ENCODE measurements at regions not wholly inside any gene's neighbourhood (a gene's known extent, or its start where the extent isn't known, plus 50 kb on each side); places are given as distances from the start of the nearest gene placed in this dataset.
A peak's percentile ranks its signal among the peaks of the same experiment; 100 is the strongest.

- Histone ChIP-seq H3K27ac (no peak overlapping the region), H3K4me1 (ENCODE audit: insufficient read depth) (no peaks in the 10 kb centered on the region), H4K20me1 (ENCODE audit: insufficient read depth, poor library complexity, severe bottlenecking) (no peaks in the 10 kb centered on the region), H3K9me2 (replicated peaks; ENCODE audit: insufficient read depth) (no peaks in the 10 kb centered on the region), H3K36me3 (replicated peaks; ENCODE audit: insufficient read depth, low read depth) (no peaks in the 10 kb centered on the region), H3K4me2 (no peak overlapping the region), H3K9me3 (ENCODE audit: low read depth) (no peaks in the 10 kb centered on the region), H3K79me2 (no peaks in the 10 kb centered on the region), H3K27me3 (no peaks in the 10 kb centered on the region), H3K4me3 (no peak overlapping the region), H2AFZ (no peak overlapping the region)
- no peak for DNase-seq (ENCODE audit: low spot score)
- TF ChIP-seq EZH2phosphoT487 (IDR thresholded peaks at IDR 0.05; ENCODE audit: low read depth, severe bottlenecking, unreplicated experiment) = no peak
- TF ChIP-seq, protein P1, sequence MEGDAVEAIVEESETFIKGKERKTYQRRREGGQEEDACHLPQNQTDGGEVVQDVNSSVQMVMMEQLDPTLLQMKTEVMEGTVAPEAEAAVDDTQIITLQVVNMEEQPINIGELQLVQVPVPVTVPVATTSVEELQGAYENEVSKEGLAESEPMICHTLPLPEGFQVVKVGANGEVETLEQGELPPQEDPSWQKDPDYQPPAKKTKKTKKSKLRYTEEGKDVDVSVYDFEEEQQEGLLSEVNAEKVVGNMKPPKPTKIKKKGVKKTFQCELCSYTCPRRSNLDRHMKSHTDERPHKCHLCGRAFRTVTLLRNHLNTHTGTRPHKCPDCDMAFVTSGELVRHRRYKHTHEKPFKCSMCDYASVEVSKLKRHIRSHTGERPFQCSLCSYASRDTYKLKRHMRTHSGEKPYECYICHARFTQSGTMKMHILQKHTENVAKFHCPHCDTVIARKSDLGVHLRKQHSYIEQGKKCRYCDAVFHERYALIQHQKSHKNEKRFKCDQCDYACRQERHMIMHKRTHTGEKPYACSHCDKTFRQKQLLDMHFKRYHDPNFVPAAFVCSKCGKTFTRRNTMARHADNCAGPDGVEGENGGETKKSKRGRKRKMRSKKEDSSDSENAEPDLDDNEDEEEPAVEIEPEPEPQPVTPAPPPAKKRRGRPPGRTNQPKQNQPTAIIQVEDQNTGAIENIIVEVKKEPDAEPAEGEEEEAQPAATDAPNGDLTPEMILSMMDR (IDR thresholded peaks at IDR 0.05; ENCODE audit: poor library complexity) = no peak
- no peak for TF ChIP-seq EZH2 (IDR thresholded peaks at IDR 0.05; ENCODE audit: borderline replicate concordance)
- WGBS (ENCODE audit: low lambda C conversion rate, missing lambda C conversion rate) = 87% methylated on average over 2 of the region's 2 CpGs
These were observed 163.9 kb upstream of the STXBP5 start for GRCh38 chr6:147040121-147040910.

GRCh38 chr6:147042679-147043078 is 161.5 kb upstream of the STXBP5 start:
- WGBS (ENCODE audit: low lambda C conversion rate, missing lambda C conversion rate) = 81% methylated on average over 2 of the region's 2 CpGs
- no peaks in the 10 kb centered on the region for H3K27me3 ChIP-seq
- no peak overlapping the region for H3K27ac ChIP-seq
- DNase-seq (ENCODE audit: low spot score) = no peak
- TF ChIP-seq EZH2phosphoT487 (IDR thresholded peaks at IDR 0.05; ENCODE audit: low read depth, severe bottlenecking, unreplicated experiment) (no peak), EZH2 (IDR thresholded peaks at IDR 0.05; ENCODE audit: borderline replicate concordance) (no peak)
- TF ChIP-seq, protein P1 (IDR thresholded peaks at IDR 0.05; ENCODE audit: poor library complexity) = no peak
- H3K4me1 ChIP-seq (ENCODE audit: insufficient read depth) = no peaks in the 10 kb centered on the region
- no peaks in the 10 kb centered on the region for H3K9me3 ChIP-seq (ENCODE audit: low read depth)
- H3K4me2 ChIP-seq = no peak overlapping the region
- no peaks in the 10 kb centered on the region for H3K9me2 ChIP-seq (replicated peaks; ENCODE audit: insufficient read depth)
- H3K4me3 ChIP-seq = no peak overlapping the region
- H3K36me3 ChIP-seq (replicated peaks; ENCODE audit: insufficient read depth, low read depth) = no peaks in the 10 kb centered on the region
- no peak overlapping the region for H2AFZ ChIP-seq
- no peaks in the 10 kb centered on the region for H3K79me2 ChIP-seq
- H4K20me1 ChIP-seq (ENCODE audit: insufficient read depth, poor library complexity, severe bottlenecking) = no peaks in the 10 kb centered on the region

DNA sequence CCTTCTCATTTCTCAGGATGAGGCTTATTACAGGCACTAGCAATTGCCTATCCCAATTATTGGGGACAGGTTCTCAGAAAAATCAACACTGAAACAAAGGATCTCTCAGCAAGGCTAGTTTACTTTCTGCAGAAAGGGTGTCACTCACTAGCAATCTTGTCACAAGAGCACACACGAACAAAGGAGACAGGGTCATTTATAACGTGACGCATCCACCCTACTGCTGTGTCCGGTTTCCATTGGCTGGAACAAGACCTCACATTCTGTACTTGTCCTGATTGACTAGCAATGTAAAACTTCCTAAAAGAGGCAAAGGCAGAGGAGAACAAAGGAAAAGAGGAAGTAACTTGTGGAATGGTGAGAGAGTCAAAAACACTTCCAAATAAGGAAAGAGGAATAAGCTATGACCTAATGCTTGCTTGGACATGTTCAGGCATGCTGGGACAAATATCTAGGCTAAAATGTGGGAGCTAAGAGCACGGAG is 160.2 kb upstream of the STXBP5 start:
- no peaks in the 10 kb centered on the region for H3K27me3 ChIP-seq
- no peaks in the 10 kb centered on the region for H4K20me1 ChIP-seq (ENCODE audit: insufficient read depth, poor library complexity, severe bottlenecking)
- peak overlapping the region; percentile 66 for H3K27ac ChIP-seq
- H3K9me2 ChIP-seq (replicated peaks; ENCODE audit: insufficient read depth) = no peaks in the 10 kb centered on the region
- no peak overlapping the region for H3K4me3 ChIP-seq
- no peak overlapping the region for H3K4me2 ChIP-seq
- no peaks in the 10 kb centered on the region for H3K9me3 ChIP-seq (ENCODE audit: low read depth)
- no peaks in the 10 kb centered on the region for H3K4me1 ChIP-seq (ENCODE audit: insufficient read depth)
- no peaks in the 10 kb centered on the region for H3K36me3 ChIP-seq (replicated peaks; ENCODE audit: insufficient read depth, low read depth)
- no peak for DNase-seq (ENCODE audit: low spot score)
- TF ChIP-seq, protein P1 (IDR thresholded peaks at IDR 0.05; ENCODE audit: poor library complexity) = no peak
- TF ChIP-seq EZH2phosphoT487 (IDR thresholded peaks at IDR 0.05; ENCODE audit: low read depth, severe bottlenecking, unreplicated experiment) = no peak
- no peak for TF ChIP-seq EZH2 (IDR thresholded peaks at IDR 0.05; ENCODE audit: borderline replicate concordance)
- H2AFZ ChIP-seq = no peak overlapping the region
- WGBS (ENCODE audit: low lambda C conversion rate, missing lambda C conversion rate) = 75% methylated on average over 5 of the region's 5 CpGs
- H3K79me2 ChIP-seq = no peaks in the 10 kb centered on the region

Measured in hepatocyte (in vitro differentiated cells).